Neural progenitor cell (in vitro differentiated cells): ENCODE measurements at regions not wholly inside any gene's neighbourhood (a gene's known extent, or its start where the extent isn't known, plus 50 kb on each side); places are given as distances from the start of the nearest gene placed in this dataset.
"Not testable (repeated sequence)": the region's sequence is repeated elsewhere in the genome, so short reads cannot be mapped to it uniquely, and the experiment has no call there.

Source experiments
- CTCF ChIP-seq: fragments of 200-600 bp; sonication (generic); IDR thresholded peaks from 2 replicates; pipeline ENCODE4 v1.5.1; 2017; ENCODE audit warnings: antibody characterized with exemption, mild to moderate bottlenecking
- EZH2phosphoT487 ChIP-seq: fragments of 200-600 bp; sonication (generic); IDR thresholded peaks from 2 replicates; pipeline ENCODE4 v1.6.1; 2017; ENCODE audit warnings: antibody characterized with exemption

- TF ChIP-seq CTCF, EZH2phosphoT487: not testable (repeated sequence)
Measured at GRCh38 chr20:40909489-40909888, 119.1 kb upstream of the TOP1 start.
